Fibroblast of the aortic adventitia (primary cell): ENCODE measurements at regions not wholly inside any gene's neighbourhood (a gene's known extent, or its start where the extent isn't known, plus 50 kb on each side); places are given as distances from the start of the nearest gene placed in this dataset.

ENCODE experiments used
- DNase-seq: peaks from one replicate; pipeline ENCODE4 v3.0.0-alpha.2; 2010; ENCODE audit warnings: low read depth
- H3K4me3 ChIP-seq: 2 replicates; pipeline ENCODE4 v1.5.1; 2011; ENCODE audit warnings: low read depth, mild to moderate bottlenecking, control low read depth, low read length, moderate library complexity
- TF ChIP-seq, protein P1 (sequence below): IDR thresholded peaks from 2 replicates; pipeline ENCODE4 v1.5.1; 2011; ENCODE audit warnings: mild to moderate bottlenecking, low read length, control low read depth, inconsistent platforms; ENCODE audit not compliant: insufficient read depth

- no peak for DNase-seq
- TF ChIP-seq, protein P1, sequence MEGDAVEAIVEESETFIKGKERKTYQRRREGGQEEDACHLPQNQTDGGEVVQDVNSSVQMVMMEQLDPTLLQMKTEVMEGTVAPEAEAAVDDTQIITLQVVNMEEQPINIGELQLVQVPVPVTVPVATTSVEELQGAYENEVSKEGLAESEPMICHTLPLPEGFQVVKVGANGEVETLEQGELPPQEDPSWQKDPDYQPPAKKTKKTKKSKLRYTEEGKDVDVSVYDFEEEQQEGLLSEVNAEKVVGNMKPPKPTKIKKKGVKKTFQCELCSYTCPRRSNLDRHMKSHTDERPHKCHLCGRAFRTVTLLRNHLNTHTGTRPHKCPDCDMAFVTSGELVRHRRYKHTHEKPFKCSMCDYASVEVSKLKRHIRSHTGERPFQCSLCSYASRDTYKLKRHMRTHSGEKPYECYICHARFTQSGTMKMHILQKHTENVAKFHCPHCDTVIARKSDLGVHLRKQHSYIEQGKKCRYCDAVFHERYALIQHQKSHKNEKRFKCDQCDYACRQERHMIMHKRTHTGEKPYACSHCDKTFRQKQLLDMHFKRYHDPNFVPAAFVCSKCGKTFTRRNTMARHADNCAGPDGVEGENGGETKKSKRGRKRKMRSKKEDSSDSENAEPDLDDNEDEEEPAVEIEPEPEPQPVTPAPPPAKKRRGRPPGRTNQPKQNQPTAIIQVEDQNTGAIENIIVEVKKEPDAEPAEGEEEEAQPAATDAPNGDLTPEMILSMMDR: no peak
- no peak overlapping the region for H3K4me3 ChIP-seq
These were observed 171.7 kb upstream of the PDE10A start for GRCh38 chr6:165834613-165835259.

- no peak overlapping the region for H3K4me3 ChIP-seq
- TF ChIP-seq, protein P1: no peak
These were observed 170.3 kb upstream of the PDE10A start for GRCh38 chr6:165833355-165833754.

DNA sequence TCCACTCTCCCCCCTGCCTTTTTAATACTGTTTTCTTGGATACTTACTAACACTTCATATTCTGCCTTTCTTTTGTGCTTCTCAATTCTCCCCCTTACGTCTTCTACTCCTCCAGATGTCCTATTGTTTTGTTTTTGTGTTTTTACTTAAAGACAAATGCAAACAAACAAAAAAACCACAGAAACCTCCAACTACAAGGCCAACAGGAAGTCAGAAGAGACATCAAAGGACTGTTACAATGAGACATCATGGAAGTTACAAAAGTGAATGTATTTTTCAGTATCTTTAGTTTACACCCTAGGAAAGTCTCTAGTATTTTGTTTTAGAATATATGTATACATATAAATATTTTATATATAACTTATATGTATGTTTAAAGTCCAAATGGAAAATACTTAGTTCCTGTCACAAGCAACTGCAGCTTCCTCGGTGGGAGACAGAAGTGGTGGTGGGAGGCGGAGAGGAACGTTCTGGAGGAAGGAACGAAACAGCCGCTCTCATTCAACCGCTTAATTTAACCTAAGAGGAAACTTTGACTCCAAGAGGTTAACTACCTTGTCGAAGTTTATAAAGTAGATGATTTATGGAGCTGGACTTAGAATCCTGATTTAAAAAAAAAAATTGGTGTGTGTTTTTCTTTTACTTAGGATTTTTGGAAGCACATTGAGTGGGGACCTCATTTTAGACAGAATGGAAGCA, 168.9 kb upstream of the PDE10A start:
- TF ChIP-seq, protein P1: no peak
- DNase-seq: no peak
- no peak overlapping the region for H3K4me3 ChIP-seq

More at GRCh38 chr6:165833355-165833754, 170.3 kb upstream of the PDE10A start:
- DNase-seq: no peak

DNA sequence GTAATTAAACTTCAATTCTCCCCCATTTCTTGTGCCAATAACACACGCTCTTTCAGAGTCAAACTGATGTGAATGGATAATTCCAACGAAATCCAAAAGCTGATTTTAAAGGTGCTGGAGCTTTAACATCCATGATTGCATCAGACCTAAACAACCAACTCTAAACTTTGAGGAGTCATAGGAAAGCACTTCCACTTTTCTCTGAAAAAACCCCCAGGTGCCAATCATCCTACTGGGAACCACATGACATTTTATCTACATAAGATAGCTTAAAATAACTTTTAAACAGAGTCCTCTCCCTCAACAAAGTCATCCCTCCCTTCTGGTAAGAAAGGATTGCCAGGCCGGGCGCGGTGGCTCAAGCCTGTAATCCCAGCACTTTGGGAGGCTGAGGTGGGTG, 167.7 kb upstream of the PDE10A start:
- TF ChIP-seq, protein P1: no peak
- H3K4me3 ChIP-seq: no peak overlapping the region
- DNase-seq: no peak

- H3K4me3 ChIP-seq: no peak overlapping the region
- DNase-seq: no peak
These were observed 166.3 kb upstream of the PDE10A start for GRCh38 chr6:165829376-165829775.

DNA sequence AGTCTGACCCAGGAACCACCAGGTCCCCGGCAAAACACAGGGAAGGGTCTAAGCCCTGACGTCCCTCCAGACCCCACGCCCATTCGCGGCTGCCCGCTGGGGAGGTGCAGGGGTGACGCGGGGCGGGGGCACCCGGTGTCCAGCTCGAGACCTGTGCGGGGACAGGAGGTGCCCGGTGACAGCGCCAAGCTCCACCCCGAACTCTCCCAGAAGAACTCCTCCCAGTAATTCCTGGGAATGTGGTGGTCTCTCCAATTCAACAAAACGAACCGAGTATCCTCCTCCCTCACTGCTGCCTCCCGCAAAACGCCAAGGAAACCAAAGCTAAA, 164.1 kb upstream of the PDE10A start:
- TF ChIP-seq, protein P1: no peak
- no peak overlapping the region for H3K4me3 ChIP-seq

More at GRCh38 chr6:165829376-165829775, 166.3 kb upstream of the PDE10A start:
- TF ChIP-seq, protein P1: no peak

More for the DNA sequence above, 164.1 kb upstream of the PDE10A start:
- DNase-seq: no peak
